IgD-negative memory B cell (primary cell): ENCODE measurements at regions not wholly inside any gene's neighbourhood (a gene's known extent, or its start where the extent isn't known, plus 50 kb on each side); places are given as distances from the start of the nearest gene placed in this dataset.
A peak's percentile ranks its signal among the peaks of the same experiment; 100 is the strongest.

Experiments
- H3K27ac Mint-ChIP-seq, 3 donors: one replicate each; pipeline ENCODE4 v1.8.0; 2020 to 2022; ENCODE audit warnings: mild to moderate bottlenecking in 3 of 3, mixed read lengths in 3 of 3, moderate library complexity in 1 of 3
- H3K27me3 Mint-ChIP-seq: one replicate; pipeline ENCODE4 v1.8.0; 2021; ENCODE audit warnings: mixed read lengths
- H3K36me3 Mint-ChIP-seq: one replicate; pipeline ENCODE4 v1.8.0; 2020; ENCODE audit warnings: mild to moderate bottlenecking, mixed read lengths
- H3K4me1 Mint-ChIP-seq, 3 donors: one replicate each; pipeline ENCODE4 v1.8.0; 2020 to 2022; ENCODE audit warnings: mixed read lengths in 3 of 3, mild to moderate bottlenecking in 1 of 3
- H3K4me3 Mint-ChIP-seq, 4 donors: one replicate each; pipeline ENCODE4 v1.8.0; 2020 to 2022; ENCODE audit warnings: mild to moderate bottlenecking in 4 of 4, mixed read lengths in 4 of 4, moderate library complexity in 3 of 4
- H3K9me3 Mint-ChIP-seq, 3 donors: one replicate each; pipeline ENCODE4 v1.8.0; 2020 to 2021; ENCODE audit warnings: mixed read lengths in 3 of 3, mild to moderate bottlenecking in 1 of 3

- Mint-ChIP-seq H3K4me1 (peaks cover 3 to 8% (median 7%) of the 10 kb centered on the region in 3 donors), H3K4me3 (no peak overlapping the region), H3K9me3 (peaks cover 0 to 3% (median 2%) of the 10 kb centered on the region in 3 donors), H3K36me3 (no peaks in the 10 kb centered on the region), H3K27me3 (no peaks in the 10 kb centered on the region), H3K27ac (no peak overlapping the region)
These were observed 80.4 kb upstream of the RASGEF1B start for GRCh38 chr4:81552086-81552485.

DNA sequence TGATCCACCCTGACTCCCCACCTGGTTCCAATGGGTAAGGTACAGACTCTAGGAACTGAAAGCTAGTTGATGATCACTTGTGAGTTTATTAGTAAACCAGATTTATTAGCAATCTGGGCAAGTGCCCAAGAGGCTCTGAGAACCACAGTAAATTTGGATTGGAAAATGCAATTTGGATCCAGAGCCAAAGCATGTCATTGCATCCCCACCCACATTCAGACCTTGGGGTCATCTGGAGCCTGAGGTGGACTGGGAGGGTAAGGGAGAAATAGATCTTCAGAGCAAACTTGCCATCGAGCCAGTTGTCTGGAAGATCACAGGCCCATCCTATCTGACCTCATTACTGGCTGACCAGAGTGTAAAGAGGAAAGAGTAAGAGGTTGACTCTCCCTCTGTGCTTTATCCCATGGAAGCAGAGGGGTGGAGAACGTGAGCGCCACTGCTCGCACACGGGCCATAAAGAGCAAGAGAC, 78.7 kb upstream of the RASGEF1B start:
- Mint-ChIP-seq H3K27me3 (no peaks in the 10 kb centered on the region), H3K4me3 (no peak overlapping the region), H3K36me3 (no peaks in the 10 kb centered on the region), H3K27ac (no peak overlapping the region), H3K4me1 (peaks cover 3 to 8% (median 7%) of the 10 kb centered on the region in 3 donors), H3K9me3 (peaks cover 0 to 3% (median 2%) of the 10 kb centered on the region in 3 donors)

DNA sequence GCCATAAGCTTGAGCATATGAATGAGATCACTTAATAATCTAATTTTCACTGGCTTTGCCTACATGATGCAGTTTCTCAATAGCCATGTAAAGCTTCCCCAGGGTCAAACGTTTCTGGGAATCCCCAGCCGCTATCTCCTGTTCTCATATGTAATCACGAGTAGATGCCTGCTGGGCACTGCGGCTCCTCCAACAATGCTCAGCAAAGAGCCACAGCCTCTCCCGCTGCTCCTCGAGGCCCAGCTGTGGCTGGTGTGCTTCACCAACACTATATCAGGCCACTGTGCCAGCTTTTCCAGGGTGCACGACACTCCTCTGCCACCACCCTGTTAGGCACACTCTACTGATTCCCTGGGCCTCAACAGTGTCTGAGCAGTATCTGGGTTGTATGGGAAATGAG, 78.3 kb upstream of the RASGEF1B start:
- Mint-ChIP-seq H3K27ac (no peak overlapping the region), H3K36me3 (no peaks in the 10 kb centered on the region), H3K27me3 (no peaks in the 10 kb centered on the region), H3K4me1 (peaks cover 3 to 8% (median 7%) of the 10 kb centered on the region in 3 donors), H3K9me3 (peaks cover 0 to 3% (median 2%) of the 10 kb centered on the region in 3 donors), H3K4me3 (no peak overlapping the region)

DNA sequence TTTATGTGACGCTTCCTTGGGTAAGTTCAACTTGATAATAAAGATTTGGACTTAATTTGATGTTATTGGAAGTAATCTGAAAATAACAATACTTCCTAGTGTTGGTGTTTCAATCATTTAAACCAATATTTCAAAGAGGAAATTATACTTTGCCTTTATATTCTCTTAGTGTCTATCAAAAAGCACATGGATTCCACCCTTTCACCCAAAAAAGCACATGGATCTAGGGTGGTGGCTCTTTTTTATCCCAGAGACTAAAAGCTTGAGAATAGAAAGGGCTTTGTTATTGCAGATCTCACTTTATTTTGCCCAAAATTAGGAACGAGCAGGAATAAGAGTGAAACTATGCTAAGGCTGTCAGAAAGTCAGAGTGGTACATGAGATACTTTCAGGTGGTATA, 75.1 kb upstream of the RASGEF1B start:
- H3K9me3 Mint-ChIP-seq = peaks cover 3 to 5% (median 5%) of the 10 kb centered on the region in 3 donors
- no peaks in the 10 kb centered on the region for H3K27me3 Mint-ChIP-seq
- H3K4me1 Mint-ChIP-seq = peaks cover 0 to 11% (median 8%) of the 10 kb centered on the region in 3 donors
- peaks cover 2% of the 10 kb centered on the region for H3K36me3 Mint-ChIP-seq
- H3K27ac Mint-ChIP-seq = no peak overlapping the region
- H3K4me3 Mint-ChIP-seq = no peak overlapping the region

DNA sequence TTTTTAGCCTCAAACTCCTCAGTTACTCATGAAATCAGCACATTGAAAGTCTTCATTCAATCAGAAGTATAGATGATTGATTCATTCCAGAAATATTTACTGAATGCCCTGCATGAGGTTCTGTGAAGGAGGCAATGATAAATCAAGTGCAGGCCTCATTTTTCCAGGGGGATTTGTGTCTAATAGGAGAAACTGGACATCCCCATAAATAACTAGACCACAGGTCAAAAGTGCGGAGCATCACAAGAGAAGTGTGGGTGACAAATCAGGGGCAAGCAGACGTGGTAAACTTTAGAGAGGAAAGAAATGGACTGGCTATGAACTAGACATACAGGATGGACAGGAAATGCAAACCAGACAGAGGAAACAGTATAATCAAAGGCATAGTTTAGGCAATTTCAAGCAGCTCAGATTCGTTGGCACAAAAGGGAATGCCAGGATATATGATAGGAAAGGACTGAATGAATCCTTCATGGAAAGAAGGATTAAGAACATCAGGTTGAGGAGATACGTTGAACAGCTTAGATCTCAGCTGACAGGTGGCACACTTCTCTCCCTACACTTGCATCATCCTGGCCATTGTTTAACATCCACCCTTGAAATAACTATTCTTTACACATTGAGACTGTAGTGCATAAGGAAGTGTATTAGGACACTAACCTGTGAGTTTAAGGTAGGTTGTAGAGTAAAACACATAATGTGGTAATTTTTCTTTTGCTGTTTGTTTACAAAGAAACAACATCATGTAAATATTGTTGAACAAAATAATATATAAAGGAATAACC, 69.6 kb upstream of the RASGEF1B start:
- H3K4me3 Mint-ChIP-seq = no peak overlapping the region
- peak overlapping the region in 1 of 3 donors; percentile 43 for H3K27ac Mint-ChIP-seq

GRCh38 chr4:81538716-81539427, 67.2 kb upstream of the RASGEF1B start:
- peaks cover 0 to 12% (median 6%) of the 10 kb centered on the region in 3 donors for H3K4me1 Mint-ChIP-seq
- peaks cover 3 to 7% (median 5%) of the 10 kb centered on the region in 3 donors for H3K9me3 Mint-ChIP-seq
- H3K27ac Mint-ChIP-seq = no peak overlapping the region
- no peak overlapping the region for H3K4me3 Mint-ChIP-seq
- H3K27me3 Mint-ChIP-seq = no peaks in the 10 kb centered on the region
- H3K36me3 Mint-ChIP-seq = peaks cover 5% of the 10 kb centered on the region

More for the DNA sequence above, 69.6 kb upstream of the RASGEF1B start:
- Mint-ChIP-seq H3K27me3 (no peaks in the 10 kb centered on the region), H3K9me3 (peaks cover 3 to 7% (median 5%) of the 10 kb centered on the region in 3 donors), H3K36me3 (peaks cover 5% of the 10 kb centered on the region), H3K4me1 (peaks cover 0 to 12% (median 6%) of the 10 kb centered on the region in 3 donors)

GRCh38 chr4:81531410-81531809, 59.7 kb upstream of the RASGEF1B start:
- Mint-ChIP-seq H3K36me3 (peaks cover 3% of the 10 kb centered on the region), H3K27ac (no peak overlapping the region), H3K4me3 (no peak overlapping the region), H3K27me3 (no peaks in the 10 kb centered on the region), H3K4me1 (no peaks in the 10 kb centered on the region), H3K9me3 (peaks cover 4 to 16% (median 9%) of the 10 kb centered on the region in 3 donors)

DNA sequence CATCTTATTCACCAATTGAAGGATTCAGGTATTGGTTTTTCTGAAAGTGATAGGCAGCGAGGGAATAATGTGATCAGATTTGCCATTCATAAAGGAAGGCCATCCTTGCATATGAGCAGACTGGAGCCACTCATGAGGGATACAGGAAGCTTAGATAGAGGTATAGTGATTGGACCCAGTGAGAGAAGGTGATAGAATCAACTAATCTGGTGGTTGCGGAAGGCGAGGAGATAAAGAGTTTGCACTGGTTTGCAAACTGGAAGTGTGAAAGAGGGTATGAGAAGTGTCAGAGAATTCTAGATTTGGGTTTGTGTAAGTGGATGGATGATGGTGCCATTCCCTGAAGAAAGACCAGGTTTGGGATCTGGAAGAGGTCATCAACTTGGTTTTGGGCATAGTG, 57.3 kb upstream of the RASGEF1B start:
- Mint-ChIP-seq H3K9me3 (peaks cover 4 to 25% (median 12%) of the 10 kb centered on the region in 3 donors), H3K4me3 (no peak overlapping the region), H3K4me1 (no peaks in the 10 kb centered on the region), H3K36me3 (peaks cover 5% of the 10 kb centered on the region), H3K27me3 (no peaks in the 10 kb centered on the region), H3K27ac (no peak overlapping the region)

- no peaks in the 10 kb centered on the region for H3K4me1 Mint-ChIP-seq
- peaks cover 3% of the 10 kb centered on the region for H3K36me3 Mint-ChIP-seq
- H3K4me3 Mint-ChIP-seq = no peak overlapping the region
- no peaks in the 10 kb centered on the region for H3K27me3 Mint-ChIP-seq
- H3K27ac Mint-ChIP-seq = no peak overlapping the region
- peaks cover 4 to 25% (median 12%) of the 10 kb centered on the region in 3 donors for H3K9me3 Mint-ChIP-seq
These were observed 56.5 kb upstream of the RASGEF1B start for GRCh38 chr4:81528200-81528599.

- no peak overlapping the region for H3K4me3 Mint-ChIP-seq
- no peak overlapping the region for H3K27ac Mint-ChIP-seq
- H3K4me1 Mint-ChIP-seq = peaks cover 0 to 2% (median 0%) of the 10 kb centered on the region in 3 donors
- H3K36me3 Mint-ChIP-seq = peaks cover 3% of the 10 kb centered on the region
- no peaks in the 10 kb centered on the region for H3K27me3 Mint-ChIP-seq
- peaks cover 4 to 25% (median 12%) of the 10 kb centered on the region in 3 donors for H3K9me3 Mint-ChIP-seq
These were observed 56.0 kb upstream of the RASGEF1B start for GRCh38 chr4:81527709-81528108.

DNA sequence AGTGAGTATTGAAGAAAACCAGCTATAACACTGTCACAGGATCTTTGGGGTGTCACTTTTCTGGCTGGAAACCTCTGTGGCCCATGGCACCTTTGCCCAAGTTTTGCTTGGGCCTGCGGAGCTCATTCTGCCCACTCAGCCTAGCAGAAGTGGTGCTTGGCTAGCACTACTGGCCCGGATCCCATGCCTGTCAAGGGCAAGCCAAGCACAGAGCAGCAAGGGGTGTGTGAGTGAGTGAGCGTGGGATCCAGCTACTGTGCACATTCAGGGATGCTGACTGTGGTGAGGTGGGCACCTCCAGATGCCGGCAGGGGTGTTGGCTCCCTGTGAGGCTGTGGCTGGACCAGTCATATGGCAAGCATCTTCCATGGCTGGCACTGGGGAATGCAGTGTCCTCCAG, 55.4 kb upstream of the RASGEF1B start:
- Mint-ChIP-seq H3K36me3 (peaks cover 3% of the 10 kb centered on the region), H3K9me3 (peaks cover 4 to 25% (median 12%) of the 10 kb centered on the region in 3 donors), H3K27ac (no peak overlapping the region), H3K4me3 (no peak overlapping the region), H3K4me1 (peaks cover 0 to 6% (median 0%) of the 10 kb centered on the region in 3 donors), H3K27me3 (no peaks in the 10 kb centered on the region)

GRCh38 chr4:81526706-81527105, 55.0 kb upstream of the RASGEF1B start:
- Mint-ChIP-seq H3K27ac (no peak overlapping the region), H3K4me3 (no peak overlapping the region), H3K4me1 (peaks cover 0 to 6% (median 0%) of the 10 kb centered on the region in 3 donors), H3K9me3 (peaks cover 4 to 25% (median 12%) of the 10 kb centered on the region in 3 donors), H3K36me3 (peaks cover 3% of the 10 kb centered on the region), H3K27me3 (no peaks in the 10 kb centered on the region)

DNA sequence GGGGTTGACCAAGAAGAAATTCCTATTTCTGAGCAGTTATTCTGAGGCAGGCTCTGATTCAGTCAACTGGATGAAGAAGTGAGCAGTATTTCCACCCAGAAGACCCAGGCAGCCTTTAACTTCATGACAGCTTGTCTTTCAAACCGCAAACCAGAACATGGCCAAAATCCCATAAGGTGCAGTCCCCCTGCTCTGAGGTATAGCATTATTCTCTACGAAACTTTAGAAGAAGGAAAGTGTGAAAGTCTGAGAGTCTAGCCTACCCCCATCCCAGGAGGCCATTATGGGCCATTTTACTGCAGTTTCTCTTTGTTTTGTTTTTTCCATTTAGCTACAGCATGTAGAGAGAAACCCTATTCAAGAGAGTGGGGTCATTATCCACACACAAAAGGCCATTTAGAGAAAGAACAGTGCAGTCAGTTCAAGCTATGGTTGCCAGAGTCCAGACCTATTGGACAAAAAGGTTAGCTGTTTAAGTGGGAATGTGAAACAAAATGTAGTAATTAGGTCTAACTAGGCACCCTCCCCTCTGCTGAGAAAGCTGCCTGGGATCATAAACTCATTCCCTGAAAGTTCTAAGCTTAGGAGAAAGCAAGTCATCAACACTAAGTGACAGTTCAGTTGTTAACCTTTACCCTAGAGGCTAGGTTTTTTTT, 52.1 kb upstream of the RASGEF1B start:
- H3K9me3 Mint-ChIP-seq = peaks cover 1 to 21% (median 12%) of the 10 kb centered on the region in 3 donors
- peaks cover 3% of the 10 kb centered on the region for H3K36me3 Mint-ChIP-seq
- H3K27me3 Mint-ChIP-seq = no peaks in the 10 kb centered on the region
- peak overlapping the region in 1 of 4 donors; percentile 13 for H3K4me3 Mint-ChIP-seq
- peak overlapping the region in 1 of 3 donors; percentile 48 for H3K27ac Mint-ChIP-seq
- H3K4me1 Mint-ChIP-seq = peaks cover 3 to 8% (median 4%) of the 10 kb centered on the region in 3 donors

GRCh38 chr4:81522711-81523110, 51.0 kb upstream of the RASGEF1B start:
- H3K36me3 Mint-ChIP-seq = peaks cover 3% of the 10 kb centered on the region
- no peaks in the 10 kb centered on the region for H3K27me3 Mint-ChIP-seq
- no peak overlapping the region for H3K27ac Mint-ChIP-seq
- peaks cover 0 to 17% (median 6%) of the 10 kb centered on the region in 3 donors for H3K9me3 Mint-ChIP-seq
- H3K4me3 Mint-ChIP-seq = no peak overlapping the region
- H3K4me1 Mint-ChIP-seq = peaks cover 3 to 11% (median 4%) of the 10 kb centered on the region in 3 donors

- Mint-ChIP-seq H3K4me1 (peaks cover 3 to 11% (median 4%) of the 10 kb centered on the region in 3 donors), H3K9me3 (peaks cover 0 to 12% (median 2%) of the 10 kb centered on the region in 3 donors), H3K36me3 (peaks cover 3% of the 10 kb centered on the region), H3K4me3 (no peak overlapping the region), H3K27me3 (no peaks in the 10 kb centered on the region), H3K27ac (no peak overlapping the region)
These were observed 50.0 kb upstream of the RASGEF1B start for GRCh38 chr4:81521708-81522107.
